Fibroblast of lung (primary cell): ENCODE measurements at regions not wholly inside any gene's neighbourhood (a gene's known extent, or its start where the extent isn't known, plus 50 kb on each side); places are given as distances from the start of the nearest gene placed in this dataset.

ENCODE experiments used
- EZH2 ChIP-seq: IDR thresholded peaks from 2 replicates; pipeline ENCODE4 v1.5.1; 2012; ENCODE audit warnings: low read length, control low read depth, mild to moderate bottlenecking; ENCODE audit errors: missing control alignments
- TF ChIP-seq, protein P1 (sequence below), 2 donors: IDR thresholded peaks in 1 of 2; conservative IDR thresholded peaks in 1 of 2; 1 replicate in 1 of 2; 2 replicates in 1 of 2; pipeline ENCODE4 v1.5.1; 2011 to 2012; ENCODE audit warnings: low read length in 2 of 2, control low read depth in 1 of 2, inconsistent platforms in 1 of 2, low read depth in 1 of 2, mild to moderate bottlenecking in 1 of 2

DNA sequence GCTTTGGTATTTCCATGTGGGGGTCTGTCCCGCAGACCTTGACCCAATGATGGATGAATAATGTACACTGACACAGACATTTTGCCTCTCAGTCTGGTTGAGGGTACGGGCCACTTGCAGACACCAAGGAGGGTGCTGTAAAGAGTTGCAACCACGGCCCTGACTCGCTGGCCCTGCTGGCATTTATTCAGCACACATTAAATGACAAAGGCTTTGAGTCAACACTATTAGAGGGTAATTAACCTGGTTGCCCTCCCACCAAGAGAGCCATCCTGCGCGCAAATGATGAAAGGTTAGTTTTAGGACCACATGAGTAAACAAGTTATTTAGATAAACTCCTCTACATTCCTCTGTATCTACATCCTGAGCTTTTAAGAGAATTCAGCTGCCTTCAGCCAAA is 308.9 kb upstream of the MMS22L start:
- TF ChIP-seq, protein P1, sequence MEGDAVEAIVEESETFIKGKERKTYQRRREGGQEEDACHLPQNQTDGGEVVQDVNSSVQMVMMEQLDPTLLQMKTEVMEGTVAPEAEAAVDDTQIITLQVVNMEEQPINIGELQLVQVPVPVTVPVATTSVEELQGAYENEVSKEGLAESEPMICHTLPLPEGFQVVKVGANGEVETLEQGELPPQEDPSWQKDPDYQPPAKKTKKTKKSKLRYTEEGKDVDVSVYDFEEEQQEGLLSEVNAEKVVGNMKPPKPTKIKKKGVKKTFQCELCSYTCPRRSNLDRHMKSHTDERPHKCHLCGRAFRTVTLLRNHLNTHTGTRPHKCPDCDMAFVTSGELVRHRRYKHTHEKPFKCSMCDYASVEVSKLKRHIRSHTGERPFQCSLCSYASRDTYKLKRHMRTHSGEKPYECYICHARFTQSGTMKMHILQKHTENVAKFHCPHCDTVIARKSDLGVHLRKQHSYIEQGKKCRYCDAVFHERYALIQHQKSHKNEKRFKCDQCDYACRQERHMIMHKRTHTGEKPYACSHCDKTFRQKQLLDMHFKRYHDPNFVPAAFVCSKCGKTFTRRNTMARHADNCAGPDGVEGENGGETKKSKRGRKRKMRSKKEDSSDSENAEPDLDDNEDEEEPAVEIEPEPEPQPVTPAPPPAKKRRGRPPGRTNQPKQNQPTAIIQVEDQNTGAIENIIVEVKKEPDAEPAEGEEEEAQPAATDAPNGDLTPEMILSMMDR (conservative IDR thresholded peaks at IDR 0.05 in 1 of 2, IDR thresholded peaks at IDR 0.05 in 1 of 2; ENCODE audit: low read depth in 1 of 2, low read length in 2 of 2): no peak
- TF ChIP-seq EZH2: no peak
